Endothelial cell of umbilical vein (primary cell): ENCODE measurements at regions not wholly inside any gene's neighbourhood (a gene's known extent, or its start where the extent isn't known, plus 50 kb on each side); places are given as distances from the start of the nearest gene placed in this dataset.

Source experiments
- BruUV-seq: library from RNA; stranded (reverse); fragments of 400-500 nt; replicated peaks from 2 replicates; lab custom pipeline; 2021; lab: Mats Ljungman, UMichigan
- CTCF ChIA-PET: fragments of 300-600, 350-600 bp; sonication (Branson Sonifier 250); formaldehyde crosslinking; loops from one replicate; lab custom pipeline; 2021; ENCODE audit warnings: antibody characterized with exemption, inconsistent platforms; lab: Charles Lee
- POLR2A ChIA-PET: fragments of 300-600, 350-600 bp; sonication (Branson Sonifier 250); formaldehyde crosslinking; loops from one replicate; lab custom pipeline; 2021; ENCODE audit warnings: antibody characterized with exemption, inconsistent platforms; lab: Charles Lee
- DNase-seq: peaks from one replicate; pipeline ENCODE4 v3.0.0-alpha.2; 2011; ENCODE audit warnings: low read depth, low spot score
- FAIRE-seq: peaks from 2 replicates; lab custom pipeline; 2011; peaks lifted over from hg19 to GRCh38; lab: Jason Lieb, UNC
- H2AFZ ChIP-seq: 2 replicates; pipeline ENCODE4 v1.6.0; 2012; ENCODE audit warnings: low read depth, low read length, control low read depth, inconsistent platforms
- H3K27ac ChIP-seq: 2 replicates; pipeline ENCODE4 v1.5.1; 2011; ENCODE audit warnings: low read depth, mild to moderate bottlenecking, control low read depth, low read length, moderate library complexity; ENCODE audit not compliant: insufficient read depth
- H3K27me3 ChIP-seq, 2 experiments: 2 replicates each; pipeline versions ENCODE4 v1.6.0 to v1.6.1; 2011; ENCODE audit warnings: low read length in 2 of 2, mixed read lengths in 1 of 2; ENCODE audit not compliant: control insufficient read depth in 2 of 2, insufficient read depth in 2 of 2
- H3K36me3 ChIP-seq, 2 experiments: 2 replicates in 1 of 2; 3 replicates in 1 of 2; pipeline ENCODE4 v1.5.1; 2011; ENCODE audit warnings: low read length in 2 of 2, mild to moderate bottlenecking in 1 of 2, moderate library complexity in 1 of 2; ENCODE audit not compliant: control insufficient read depth in 2 of 2, insufficient read depth in 2 of 2; ENCODE audit errors: extremely low read depth in 1 of 2
- H3K4me1 ChIP-seq: 3 replicates; pipeline ENCODE4 v1.5.1; 2011; ENCODE audit warnings: mild to moderate bottlenecking, low read length; ENCODE audit not compliant: control insufficient read depth, insufficient read depth; ENCODE audit errors: extremely low read depth
- H3K4me2 ChIP-seq: 2 replicates; pipeline ENCODE4 v1.6.1; 2011; ENCODE audit warnings: low read length, control low read depth, mixed read lengths; ENCODE audit not compliant: insufficient read depth
- H3K4me3 ChIP-seq, 3 experiments: fragments of 200-600 bp in 1 of 3; sonication (generic), shearing (Covaris generic) in 1 of 3; replicated peaks in 1 of 3; 2 replicates each; pipeline ENCODE4 v1.5.1; 2011 to 2016; ENCODE audit warnings: control low read depth in 3 of 3, low read length in 3 of 3, mild to moderate bottlenecking in 2 of 3, inconsistent platforms in 1 of 3, low read depth in 1 of 3, moderate library complexity in 1 of 3; ENCODE audit not compliant: insufficient read depth in 1 of 3
- H3K79me2 ChIP-seq: 2 replicates; pipeline ENCODE4 v1.6.0; 2012; ENCODE audit warnings: low read length, inconsistent platforms; ENCODE audit not compliant: control insufficient read depth, insufficient read depth
- H3K9ac ChIP-seq: replicated peaks from 2 replicates; pipeline ENCODE3; 2011; ENCODE audit warnings: low read length, control low read depth; ENCODE audit not compliant: insufficient read depth; ENCODE audit errors: extremely low read depth
- H3K9me1 ChIP-seq: replicated peaks from 3 replicates; pipeline ENCODE4 v1.6.0; 2011; ENCODE audit warnings: mild to moderate bottlenecking, low read length; ENCODE audit not compliant: control insufficient read depth, insufficient read depth; ENCODE audit errors: extremely low read depth
- H3K9me3 ChIP-seq: replicated peaks from 2 replicates; pipeline ENCODE4 v1.5.1; 2012; ENCODE audit warnings: low read length, inconsistent platforms; ENCODE audit not compliant: control insufficient read depth, insufficient read depth
- H4K20me1 ChIP-seq: replicated peaks from 2 replicates; pipeline ENCODE3; 2011; ENCODE audit warnings: mild to moderate bottlenecking, low read length; ENCODE audit not compliant: control insufficient read depth, insufficient read depth; ENCODE audit errors: extremely low read depth
- EZH2 ChIP-seq: IDR thresholded peaks from 2 replicates; pipeline ENCODE4 v1.6.1; 2012; ENCODE audit warnings: borderline replicate concordance, low read depth, mild to moderate bottlenecking, moderate library complexity, low read length, inconsistent platforms; ENCODE audit not compliant: severe bottlenecking
- JUN ChIP-seq: IDR thresholded peaks from 2 replicates; pipeline ENCODE4 v1.6.1; 2011; ENCODE audit warnings: borderline replicate concordance, low read depth; ENCODE audit not compliant: insufficient read length, insufficient read depth
- MAX ChIP-seq: IDR thresholded peaks from 2 replicates; pipeline ENCODE4 v1.6.1; 2011; ENCODE audit not compliant: insufficient read depth, insufficient read length
- MYC ChIP-seq: IDR thresholded peaks from one replicate; pipeline ENCODE4 v1.6.1; 2011; ENCODE audit warnings: mild to moderate bottlenecking, low read depth, low read length
- POLR2A ChIP-seq: IDR thresholded peaks from 2 replicates; pipeline ENCODE4 v1.6.1; 2012; ENCODE audit warnings: low read depth, mild to moderate bottlenecking, control low read depth, low read length
- dilution Hi-C: fragments of 300-500 bp; cut with MboI; formaldehyde crosslinking; loops from one replicate; pipeline ENCODE4 v1.15.0; 2019; ENCODE audit warnings: low sequenced_read_pairs; ENCODE audit not compliant: extremely low pct_ligation_motif_present
- intact Hi-C: fragments of 100-400 bp; cut with micrococcal nuclease; formaldehyde crosslinking; loops from one replicate; pipeline ENCODE4 v1.10.0; 2022

- BruUV-seq = no TSS peak
- POLR2A ChIA-PET = no interaction called here
- H3K27me3 ChIP-seq = no peaks in the 10 kb centered on the region
- no peak overlapping the region for H3K4me3 ChIP-seq
- no peak overlapping the region for H3K27ac ChIP-seq
- H2AFZ ChIP-seq = no peak overlapping the region
- no peak overlapping the region for H3K9ac ChIP-seq
- no peaks in the 10 kb centered on the region for H3K4me1 ChIP-seq
- no peaks in the 10 kb centered on the region for H3K79me2 ChIP-seq
- H3K9me1 ChIP-seq = no peaks in the 10 kb centered on the region
- dilution Hi-C loops (no loop called here), intact Hi-C loops (no loop called here)
- H3K4me2 ChIP-seq = no peak overlapping the region
- H4K20me1 ChIP-seq = no peaks in the 10 kb centered on the region
- CTCF ChIA-PET = no interaction called here
- DNase-seq (no peak), FAIRE-seq (no peak)
- no peak for TF ChIP-seq EZH2
- no peaks in the 10 kb centered on the region for H3K9me3 ChIP-seq
- no peaks in the 10 kb centered on the region for H3K36me3 ChIP-seq
These were observed 108.3 kb upstream of the USP9X start for GRCh38 chrX:40976981-40977380.

GRCh38 chrX:40984962-40985361 lies 100.3 kb upstream of the USP9X start:
- Histone ChIP-seq H2AFZ (no peak overlapping the region), H3K4me2 (no peak overlapping the region), H3K9me3 (no peaks in the 10 kb centered on the region), H3K27ac (no peak overlapping the region), H4K20me1 (no peaks in the 10 kb centered on the region), H3K27me3 (no peaks in the 10 kb centered on the region), H3K79me2 (no peaks in the 10 kb centered on the region), H3K4me3 (no peak overlapping the region), H3K9me1 (no peaks in the 10 kb centered on the region), H3K4me1 (no peaks in the 10 kb centered on the region), H3K9ac (no peak overlapping the region), H3K36me3 (no peaks in the 10 kb centered on the region)
- DNase-seq (no peak), FAIRE-seq (no peak)
- no TSS peak for BruUV-seq
- TF ChIP-seq POLR2A = no peak
- TF ChIP-seq MYC = no peak
- no peak for TF ChIP-seq MAX
- TF ChIP-seq JUN = no peak
- intact Hi-C loops = no loop called here
- CTCF ChIA-PET = no interaction called here
- POLR2A ChIA-PET = no interaction called here
- dilution Hi-C loops = no loop called here
